OCI-LY3 (cell line): ENCODE measurements at regions not wholly inside any gene's neighbourhood (a gene's known extent, or its start where the extent isn't known, plus 50 kb on each side); places are given as distances from the start of the nearest gene placed in this dataset.
"Not testable (repeated sequence)": the region's sequence is repeated elsewhere in the genome, so short reads cannot be mapped to it uniquely, and the experiment has no call there.

ENCODE experiments used
- CTCF ChIP-seq: fragments of 200-600, 300-600 bp; sonication (generic); IDR thresholded peaks from 2 replicates; pipeline ENCODE4 v1.5.1; 2014; ENCODE audit warnings: antibody characterized with exemption, low read length, low read depth
- EZH2phosphoT487 ChIP-seq: fragments of 200-600 bp; shearing (Covaris generic); IDR thresholded peaks from 2 replicates; pipeline ENCODE4 v1.6.1; 2018; ENCODE audit warnings: antibody characterized with exemption, mixed run types, low read depth

DNA sequence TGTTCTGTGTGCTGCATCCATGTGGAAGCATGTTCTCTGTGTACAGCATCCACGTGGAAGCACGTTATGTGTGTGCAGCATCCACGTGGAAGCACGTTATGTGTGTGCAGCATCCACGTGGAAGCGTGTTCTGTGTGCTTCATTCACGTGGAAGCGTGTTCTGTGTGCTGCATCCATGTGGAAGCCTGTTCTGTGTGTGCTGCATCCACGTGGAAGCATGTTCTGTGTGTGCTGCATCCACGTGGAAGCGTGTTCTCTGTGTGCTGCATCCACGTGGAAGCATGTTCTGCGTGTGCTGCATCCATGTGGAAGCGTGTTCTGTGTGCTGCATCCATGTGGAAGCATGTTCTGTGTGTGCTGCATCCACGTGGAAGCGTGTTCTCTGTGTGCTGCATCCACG, 236.8 kb downstream of the VAPA start:
- not testable (repeated sequence) for TF ChIP-seq CTCF, EZH2phosphoT487
